GM08714 (cell line): ENCODE measurements at regions not wholly inside any gene's neighbourhood (a gene's known extent, or its start where the extent isn't known, plus 50 kb on each side); places are given as distances from the start of the nearest gene placed in this dataset.

Experiments used
- H3K4me3 ChIP-seq: fragments of 200-500 bp; sonication (Bioruptor generic); 2 replicates; pipeline ENCODE4 v1.5.1; 2014; ENCODE audit warnings: mild to moderate bottlenecking, low read length, inconsistent platforms
- ZNF274 ChIP-seq: IDR thresholded peaks from 2 replicates; pipeline ENCODE4 v1.6.1; 2012; ENCODE audit warnings: mild to moderate bottlenecking, low read depth, low read length

GRCh38 chr11:80144897-80145594, 704.2 kb upstream of the TENM4 start:
- H3K4me3 ChIP-seq: no peak overlapping the region
- TF ChIP-seq ZNF274: no peak

GRCh38 chr11:80136991-80137390, 696.2 kb upstream of the TENM4 start:
- H3K4me3 ChIP-seq: no peak overlapping the region
- no peak for TF ChIP-seq ZNF274

GRCh38 chr11:80129396-80129795, 688.6 kb upstream of the TENM4 start:
- H3K4me3 ChIP-seq: no peak overlapping the region
- TF ChIP-seq ZNF274: no peak

- TF ChIP-seq ZNF274: no peak
Measured at GRCh38 chr11:80122211-80122610, 681.4 kb upstream of the TENM4 start.

GRCh38 chr11:80118073-80118472, 677.2 kb upstream of the TENM4 start:
- no peak overlapping the region for H3K4me3 ChIP-seq
- no peak for TF ChIP-seq ZNF274

More at GRCh38 chr11:80122211-80122610, 681.4 kb upstream of the TENM4 start:
- no peak overlapping the region for H3K4me3 ChIP-seq

- no peak overlapping the region for H3K4me3 ChIP-seq
- no peak for TF ChIP-seq ZNF274
Measured at GRCh38 chr11:80116796-80117195, 676.0 kb upstream of the TENM4 start.

GRCh38 chr11:80109652-80110051, 668.8 kb upstream of the TENM4 start:
- no peak overlapping the region for H3K4me3 ChIP-seq
- TF ChIP-seq ZNF274: no peak

- no peak overlapping the region for H3K4me3 ChIP-seq
Measured at GRCh38 chr11:80109031-80109430, 668.2 kb upstream of the TENM4 start.

GRCh38 chr11:80107415-80107814, 666.6 kb upstream of the TENM4 start:
- H3K4me3 ChIP-seq: no peak overlapping the region
- TF ChIP-seq ZNF274: no peak

More at GRCh38 chr11:80109031-80109430, 668.2 kb upstream of the TENM4 start:
- TF ChIP-seq ZNF274: no peak

- H3K4me3 ChIP-seq: no peak overlapping the region
- TF ChIP-seq ZNF274: no peak
Measured at GRCh38 chr11:80104191-80104590, 663.4 kb upstream of the TENM4 start.

GRCh38 chr11:80103142-80103859, 662.5 kb upstream of the TENM4 start:
- no peak for TF ChIP-seq ZNF274
- H3K4me3 ChIP-seq: no peak overlapping the region

- TF ChIP-seq ZNF274: no peak
- no peak overlapping the region for H3K4me3 ChIP-seq
Measured at GRCh38 chr11:80097146-80097545, 656.3 kb upstream of the TENM4 start.

- TF ChIP-seq ZNF274: no peak
- H3K4me3 ChIP-seq: no peak overlapping the region
Measured at GRCh38 chr11:80096736-80097135, 655.9 kb upstream of the TENM4 start.

- H3K4me3 ChIP-seq: no peak overlapping the region
- no peak for TF ChIP-seq ZNF274
Measured at GRCh38 chr11:80086496-80087055, 645.7 kb upstream of the TENM4 start.

GRCh38 chr11:80085563-80085962, 644.7 kb upstream of the TENM4 start:
- no peak for TF ChIP-seq ZNF274

More at GRCh38 chr11:80085563-80085962, 644.7 kb upstream of the TENM4 start:
- no peak overlapping the region for H3K4me3 ChIP-seq
